ENCODE measurements at regions not wholly inside any gene's neighbourhood (a gene's known extent, or its start where the extent isn't known, plus 50 kb on each side); places are given as distances from the start of the nearest gene placed in this dataset.

- H3K9me3 ChIP-seq (ENCODE audit: insufficient read depth, low read depth, low read length), result peaks cover 4% of the 10 kb centered on the region
- Mint-ChIP-seq H3K27me3 (ENCODE audit: low read depth, unreplicated experiment) (no peaks in the 10 kb centered on the region), H3K4me1 (ENCODE audit: low read depth, unreplicated experiment) (no peaks in the 10 kb centered on the region), H3K9me3 (ENCODE audit: unreplicated experiment) (no peaks in the 10 kb centered on the region), H3K36me3 (ENCODE audit: low read depth, unreplicated experiment) (no peaks in the 10 kb centered on the region), H3K4me3 (ENCODE audit: unreplicated experiment) (no peak overlapping the region), H3K27ac (ENCODE audit: unreplicated experiment) (no peak overlapping the region)
- DNase-seq (ENCODE audit: low read depth) (no peak), FAIRE-seq (no peak)
- H3K4me2 ChIP-seq (ENCODE audit: low read length), result no peak overlapping the region
- TF ChIP-seq EZH2 (IDR thresholded peaks at IDR 0.05; ENCODE audit: insufficient read depth, low read length) (no peak), CTCF (IDR thresholded peaks at IDR 0.05; ENCODE audit: insufficient read depth, low read depth, low read length) (no peak)
- H3K4me1 ChIP-seq (ENCODE audit: insufficient read depth, low read length), result no peaks in the 10 kb centered on the region
- no peaks in the 10 kb centered on the region for H3K79me2 ChIP-seq (ENCODE audit: insufficient read depth, low read length)
- H3K36me3 ChIP-seq (ENCODE audit: insufficient read depth, low read length), result no peaks in the 10 kb centered on the region
- H3K4me3 ChIP-seq (ENCODE audit: insufficient read depth, low read depth, low read length), result no peak overlapping the region
- no peaks in the 10 kb centered on the region for H3K27me3 ChIP-seq (ENCODE audit: insufficient read depth, low read length)
- H4K20me1 ChIP-seq (ENCODE audit: insufficient read depth, low read length), result no peaks in the 10 kb centered on the region
- H3K9ac ChIP-seq (ENCODE audit: low read length), result no peak overlapping the region
- H3K27ac ChIP-seq (ENCODE audit: low read depth, low read length), result no peak overlapping the region
- no peak overlapping the region for H2AFZ ChIP-seq (ENCODE audit: low read depth, low read length)
These were observed 336.7 kb upstream of the ATP5MC3 start for GRCh38 chr2:175518206-175518605.

GRCh38 chr2:175516555-175516954 lies 335.0 kb upstream of the ATP5MC3 start:
- H3K4me2 ChIP-seq (ENCODE audit: low read length), result no peak overlapping the region
- H3K79me2 ChIP-seq (ENCODE audit: insufficient read depth, low read length), result no peaks in the 10 kb centered on the region
- no peak overlapping the region for H3K9ac ChIP-seq (ENCODE audit: low read length)
- Mint-ChIP-seq H3K4me3 (ENCODE audit: unreplicated experiment) (no peak overlapping the region), H3K27me3 (ENCODE audit: low read depth, unreplicated experiment) (no peaks in the 10 kb centered on the region), H3K4me1 (ENCODE audit: low read depth, unreplicated experiment) (no peaks in the 10 kb centered on the region), H3K36me3 (ENCODE audit: low read depth, unreplicated experiment) (no peaks in the 10 kb centered on the region), H3K9me3 (ENCODE audit: unreplicated experiment) (no peaks in the 10 kb centered on the region), H3K27ac (ENCODE audit: unreplicated experiment) (no peak overlapping the region)
- FAIRE-seq (no peak), DNase-seq (ENCODE audit: low read depth) (no peak)
- no peaks in the 10 kb centered on the region for H4K20me1 ChIP-seq (ENCODE audit: insufficient read depth, low read length)
- no peaks in the 10 kb centered on the region for H3K27me3 ChIP-seq (ENCODE audit: insufficient read depth, low read length)
- no peak overlapping the region for H2AFZ ChIP-seq (ENCODE audit: low read depth, low read length)
- H3K27ac ChIP-seq (ENCODE audit: low read depth, low read length), result no peak overlapping the region
- H3K4me1 ChIP-seq (ENCODE audit: insufficient read depth, low read length), result no peaks in the 10 kb centered on the region
- TF ChIP-seq CTCF (IDR thresholded peaks at IDR 0.05; ENCODE audit: insufficient read depth, low read depth, low read length), result no peak
- no peak for TF ChIP-seq EZH2 (IDR thresholded peaks at IDR 0.05; ENCODE audit: insufficient read depth, low read length)
- H3K9me3 ChIP-seq (ENCODE audit: insufficient read depth, low read depth, low read length), result peaks cover 4% of the 10 kb centered on the region
- no peaks in the 10 kb centered on the region for H3K36me3 ChIP-seq (ENCODE audit: insufficient read depth, low read length)
- H3K4me3 ChIP-seq (ENCODE audit: insufficient read depth, low read depth, low read length), result no peak overlapping the region

- Mint-ChIP-seq H3K4me1 (ENCODE audit: low read depth, unreplicated experiment) (no peaks in the 10 kb centered on the region), H3K36me3 (ENCODE audit: low read depth, unreplicated experiment) (no peaks in the 10 kb centered on the region), H3K9me3 (ENCODE audit: unreplicated experiment) (peaks cover 3% of the 10 kb centered on the region), H3K27ac (ENCODE audit: unreplicated experiment) (no peak overlapping the region), H3K27me3 (ENCODE audit: low read depth, unreplicated experiment) (no peaks in the 10 kb centered on the region), H3K4me3 (ENCODE audit: unreplicated experiment) (no peak overlapping the region)
- Histone ChIP-seq H3K79me2 (ENCODE audit: insufficient read depth, low read length) (no peaks in the 10 kb centered on the region), H3K36me3 (ENCODE audit: insufficient read depth, low read length) (no peaks in the 10 kb centered on the region), H3K9ac (ENCODE audit: low read length) (no peak overlapping the region), H3K4me3 (ENCODE audit: insufficient read depth, low read depth, low read length) (no peak overlapping the region), H3K4me2 (ENCODE audit: low read length) (no peak overlapping the region), H3K9me3 (ENCODE audit: insufficient read depth, low read depth, low read length) (peaks cover 2% of the 10 kb centered on the region), H3K4me1 (ENCODE audit: insufficient read depth, low read length) (no peaks in the 10 kb centered on the region), H4K20me1 (ENCODE audit: insufficient read depth, low read length) (no peaks in the 10 kb centered on the region), H3K27me3 (ENCODE audit: insufficient read depth, low read length) (no peaks in the 10 kb centered on the region), H3K27ac (ENCODE audit: low read depth, low read length) (no peak overlapping the region), H2AFZ (ENCODE audit: low read depth, low read length) (no peak overlapping the region)
- FAIRE-seq, result no peak
- DNase-seq (ENCODE audit: low read depth), result no peak
- no peak for TF ChIP-seq EZH2 (IDR thresholded peaks at IDR 0.05; ENCODE audit: insufficient read depth, low read length)
- TF ChIP-seq CTCF (IDR thresholded peaks at IDR 0.05; ENCODE audit: insufficient read depth, low read depth, low read length), result no peak
These were observed 318.7 kb upstream of the ATP5MC3 start for GRCh38 chr2:175500255-175500654.
